Endothelial cell of umbilical vein (primary cell): ENCODE measurements at regions not wholly inside any gene's neighbourhood (a gene's known extent, or its start where the extent isn't known, plus 50 kb on each side); places are given as distances from the start of the nearest gene placed in this dataset.

Source experiments
- BruUV-seq: library from RNA; stranded (reverse); fragments of 400-500 nt; replicated peaks from 2 replicates; lab custom pipeline; 2021; lab: Mats Ljungman, UMichigan
- CTCF ChIA-PET: fragments of 300-600, 350-600 bp; sonication (Branson Sonifier 250); formaldehyde crosslinking; loops from one replicate; lab custom pipeline; 2021; ENCODE audit warnings: antibody characterized with exemption, inconsistent platforms; lab: Charles Lee
- POLR2A ChIA-PET: fragments of 300-600, 350-600 bp; sonication (Branson Sonifier 250); formaldehyde crosslinking; loops from one replicate; lab custom pipeline; 2021; ENCODE audit warnings: antibody characterized with exemption, inconsistent platforms; lab: Charles Lee
- DNase-seq: peaks from one replicate; pipeline ENCODE4 v3.0.0-alpha.2; 2011; ENCODE audit warnings: low read depth, low spot score
- FAIRE-seq: peaks from 2 replicates; lab custom pipeline; 2011; peaks lifted over from hg19 to GRCh38; lab: Jason Lieb, UNC
- H2AFZ ChIP-seq: 2 replicates; pipeline ENCODE4 v1.6.0; 2012; ENCODE audit warnings: low read depth, low read length, control low read depth, inconsistent platforms
- H3K27ac ChIP-seq: 2 replicates; pipeline ENCODE4 v1.5.1; 2011; ENCODE audit warnings: low read depth, mild to moderate bottlenecking, control low read depth, low read length, moderate library complexity; ENCODE audit not compliant: insufficient read depth
- H3K27me3 ChIP-seq, 2 experiments: 2 replicates each; pipeline versions ENCODE4 v1.6.0 to v1.6.1; 2011; ENCODE audit warnings: low read length in 2 of 2, mixed read lengths in 1 of 2; ENCODE audit not compliant: control insufficient read depth in 2 of 2, insufficient read depth in 2 of 2
- H3K36me3 ChIP-seq, 2 experiments: 2 replicates in 1 of 2; 3 replicates in 1 of 2; pipeline ENCODE4 v1.5.1; 2011; ENCODE audit warnings: low read length in 2 of 2, mild to moderate bottlenecking in 1 of 2, moderate library complexity in 1 of 2; ENCODE audit not compliant: control insufficient read depth in 2 of 2, insufficient read depth in 2 of 2; ENCODE audit errors: extremely low read depth in 1 of 2
- H3K4me1 ChIP-seq: 3 replicates; pipeline ENCODE4 v1.5.1; 2011; ENCODE audit warnings: mild to moderate bottlenecking, low read length; ENCODE audit not compliant: control insufficient read depth, insufficient read depth; ENCODE audit errors: extremely low read depth
- H3K4me2 ChIP-seq: 2 replicates; pipeline ENCODE4 v1.6.1; 2011; ENCODE audit warnings: low read length, control low read depth, mixed read lengths; ENCODE audit not compliant: insufficient read depth
- H3K4me3 ChIP-seq, 3 experiments: fragments of 200-600 bp in 1 of 3; sonication (generic), shearing (Covaris generic) in 1 of 3; replicated peaks in 1 of 3; 2 replicates each; pipeline ENCODE4 v1.5.1; 2011 to 2016; ENCODE audit warnings: control low read depth in 3 of 3, low read length in 3 of 3, mild to moderate bottlenecking in 2 of 3, inconsistent platforms in 1 of 3, low read depth in 1 of 3, moderate library complexity in 1 of 3; ENCODE audit not compliant: insufficient read depth in 1 of 3
- H3K79me2 ChIP-seq: 2 replicates; pipeline ENCODE4 v1.6.0; 2012; ENCODE audit warnings: low read length, inconsistent platforms; ENCODE audit not compliant: control insufficient read depth, insufficient read depth
- H3K9ac ChIP-seq: replicated peaks from 2 replicates; pipeline ENCODE3; 2011; ENCODE audit warnings: low read length, control low read depth; ENCODE audit not compliant: insufficient read depth; ENCODE audit errors: extremely low read depth
- H3K9me1 ChIP-seq: replicated peaks from 3 replicates; pipeline ENCODE4 v1.6.0; 2011; ENCODE audit warnings: mild to moderate bottlenecking, low read length; ENCODE audit not compliant: control insufficient read depth, insufficient read depth; ENCODE audit errors: extremely low read depth
- H3K9me3 ChIP-seq: replicated peaks from 2 replicates; pipeline ENCODE4 v1.5.1; 2012; ENCODE audit warnings: low read length, inconsistent platforms; ENCODE audit not compliant: control insufficient read depth, insufficient read depth
- H4K20me1 ChIP-seq: replicated peaks from 2 replicates; pipeline ENCODE3; 2011; ENCODE audit warnings: mild to moderate bottlenecking, low read length; ENCODE audit not compliant: control insufficient read depth, insufficient read depth; ENCODE audit errors: extremely low read depth
- EZH2 ChIP-seq: IDR thresholded peaks from 2 replicates; pipeline ENCODE4 v1.6.1; 2012; ENCODE audit warnings: borderline replicate concordance, low read depth, mild to moderate bottlenecking, moderate library complexity, low read length, inconsistent platforms; ENCODE audit not compliant: severe bottlenecking
- FOS ChIP-seq: IDR thresholded peaks from 2 replicates; pipeline ENCODE4 v1.6.1; 2011; ENCODE audit warnings: mild to moderate bottlenecking, low read length, moderate library complexity, borderline replicate concordance; ENCODE audit not compliant: insufficient read depth
- GATA2 ChIP-seq: IDR thresholded peaks from 2 replicates; pipeline ENCODE4 v1.7.0; 2011; ENCODE audit warnings: low read depth, mild to moderate bottlenecking, moderate library complexity, mixed read lengths, low read length; ENCODE audit not compliant: insufficient read length, insufficient read depth
- JUN ChIP-seq: IDR thresholded peaks from 2 replicates; pipeline ENCODE4 v1.6.1; 2011; ENCODE audit warnings: borderline replicate concordance, low read depth; ENCODE audit not compliant: insufficient read length, insufficient read depth
- MYC ChIP-seq: IDR thresholded peaks from one replicate; pipeline ENCODE4 v1.6.1; 2011; ENCODE audit warnings: mild to moderate bottlenecking, low read depth, low read length
- POLR2A ChIP-seq: IDR thresholded peaks from 2 replicates; pipeline ENCODE4 v1.6.1; 2012; ENCODE audit warnings: low read depth, mild to moderate bottlenecking, control low read depth, low read length
- POLR2AphosphoS5 ChIP-seq: IDR thresholded peaks from 2 replicates; pipeline ENCODE4 v1.6.1; 2012; ENCODE audit warnings: low read depth, mild to moderate bottlenecking, control low read depth, low read length, moderate library complexity; ENCODE audit not compliant: insufficient read depth
- dilution Hi-C: fragments of 300-500 bp; cut with MboI; formaldehyde crosslinking; loops from one replicate; pipeline ENCODE4 v1.15.0; 2019; ENCODE audit warnings: low sequenced_read_pairs; ENCODE audit not compliant: extremely low pct_ligation_motif_present
- intact Hi-C: fragments of 100-400 bp; cut with micrococcal nuclease; formaldehyde crosslinking; loops from one replicate; pipeline ENCODE4 v1.10.0; 2022
- TF ChIP-seq, protein P1 (sequence below): IDR thresholded peaks from 2 replicates; pipeline ENCODE4 v1.6.1; 2011; ENCODE audit not compliant: insufficient read depth, insufficient read length
- TF ChIP-seq, protein P2 (sequence below), 2 donors: IDR thresholded peaks; 1 replicate in 1 of 2; 2 replicates in 1 of 2; pipeline ENCODE4 v1.5.1; 2011; ENCODE audit warnings: low read length in 2 of 2, mild to moderate bottlenecking in 2 of 2, moderate library complexity in 2 of 2, control low read depth in 1 of 2, inconsistent platforms in 1 of 2, low read depth in 1 of 2; ENCODE audit not compliant: insufficient read depth in 1 of 2; ENCODE audit errors: extremely low read depth in 1 of 2

DNA sequence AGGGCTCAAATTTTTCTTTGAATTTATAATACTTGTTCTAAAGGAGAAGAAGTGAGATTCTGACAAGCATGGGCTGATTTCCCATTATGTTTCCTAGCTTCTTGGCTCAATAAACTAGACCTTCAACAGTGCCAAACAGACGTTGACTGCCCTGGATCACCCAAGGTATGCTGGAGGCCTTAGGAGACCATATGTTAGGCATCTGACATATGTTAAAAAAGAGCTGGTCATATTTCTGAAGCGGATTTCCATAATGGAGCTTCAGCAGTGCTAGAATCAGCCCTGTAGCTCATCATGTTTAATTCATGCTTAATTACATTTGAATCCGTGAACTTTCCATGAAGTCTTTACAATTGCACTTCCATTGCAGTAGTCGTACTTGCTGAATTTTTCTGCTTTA, 653.3 kb downstream of the DIAPH3 start:
- no peak overlapping the region for H3K4me2 ChIP-seq
- no peak overlapping the region for H3K27ac ChIP-seq
- ChIA-PET POLR2A (no interaction called here), CTCF (interaction anchor here (1.0 to 1.5 kb wide), 4 partner anchors 10 to 156 kb away, joined by 3 to 6 read pairs (median 3); no protein-coding TSS in a partner anchor)
- no peak overlapping the region for H2AFZ ChIP-seq
- no peaks in the 10 kb centered on the region for H3K36me3 ChIP-seq
- H3K9me1 ChIP-seq, result no peaks in the 10 kb centered on the region
- no TSS peak for BruUV-seq
- no peak overlapping the region for H3K4me3 ChIP-seq
- intact Hi-C loops, result no loop called here
- TF ChIP-seq POLR2A, result no peak
- no peak for TF ChIP-seq FOS
- TF ChIP-seq EZH2, result no peak
- no peak for TF ChIP-seq POLR2AphosphoS5
- TF ChIP-seq, protein P1, sequence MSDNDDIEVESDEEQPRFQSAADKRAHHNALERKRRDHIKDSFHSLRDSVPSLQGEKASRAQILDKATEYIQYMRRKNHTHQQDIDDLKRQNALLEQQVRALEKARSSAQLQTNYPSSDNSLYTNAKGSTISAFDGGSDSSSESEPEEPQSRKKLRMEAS, result no peak
- TF ChIP-seq, protein P2, sequence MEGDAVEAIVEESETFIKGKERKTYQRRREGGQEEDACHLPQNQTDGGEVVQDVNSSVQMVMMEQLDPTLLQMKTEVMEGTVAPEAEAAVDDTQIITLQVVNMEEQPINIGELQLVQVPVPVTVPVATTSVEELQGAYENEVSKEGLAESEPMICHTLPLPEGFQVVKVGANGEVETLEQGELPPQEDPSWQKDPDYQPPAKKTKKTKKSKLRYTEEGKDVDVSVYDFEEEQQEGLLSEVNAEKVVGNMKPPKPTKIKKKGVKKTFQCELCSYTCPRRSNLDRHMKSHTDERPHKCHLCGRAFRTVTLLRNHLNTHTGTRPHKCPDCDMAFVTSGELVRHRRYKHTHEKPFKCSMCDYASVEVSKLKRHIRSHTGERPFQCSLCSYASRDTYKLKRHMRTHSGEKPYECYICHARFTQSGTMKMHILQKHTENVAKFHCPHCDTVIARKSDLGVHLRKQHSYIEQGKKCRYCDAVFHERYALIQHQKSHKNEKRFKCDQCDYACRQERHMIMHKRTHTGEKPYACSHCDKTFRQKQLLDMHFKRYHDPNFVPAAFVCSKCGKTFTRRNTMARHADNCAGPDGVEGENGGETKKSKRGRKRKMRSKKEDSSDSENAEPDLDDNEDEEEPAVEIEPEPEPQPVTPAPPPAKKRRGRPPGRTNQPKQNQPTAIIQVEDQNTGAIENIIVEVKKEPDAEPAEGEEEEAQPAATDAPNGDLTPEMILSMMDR (IDR thresholded peaks at IDR 0.05; ENCODE audit: extremely low read depth in 1 of 2, insufficient read depth in 1 of 2, low read depth in 1 of 2, low read length in 2 of 2), result no peak
- no peak for TF ChIP-seq GATA2
- no peak for TF ChIP-seq MYC
- no peak for TF ChIP-seq JUN
- dilution Hi-C loops, result no loop called here
- no peak for DNase-seq
- H3K9ac ChIP-seq, result no peak overlapping the region
- no peaks in the 10 kb centered on the region for H3K27me3 ChIP-seq
- H4K20me1 ChIP-seq, result no peaks in the 10 kb centered on the region
- H3K9me3 ChIP-seq, result no peaks in the 10 kb centered on the region
- H3K79me2 ChIP-seq, result no peaks in the 10 kb centered on the region
- FAIRE-seq, result no peak
- H3K4me1 ChIP-seq, result no peaks in the 10 kb centered on the region
